ENCODE measurements at regions not wholly inside any gene's neighbourhood (a gene's known extent, or its start where the extent isn't known, plus 50 kb on each side); places are given as distances from the start of the nearest gene placed in this dataset.

- TF ChIP-seq CTCF (IDR thresholded peaks at IDR 0.05): no peak
- no peak for TF ChIP-seq EZH2phosphoT487 (IDR thresholded peaks at IDR 0.05)
- TF ChIP-seq EZH2 (IDR thresholded peaks at IDR 0.05): no peak
Observed at GRCh38 chr1:244303610-244303969, 148.1 kb downstream of the ADSS2 start.

Data from neural progenitor cell (in vitro differentiated cells).